GM21717 (cell line): ENCODE measurements at regions not wholly inside any gene's neighbourhood (a gene's known extent, or its start where the extent isn't known, plus 50 kb on each side); places are given as distances from the start of the nearest gene placed in this dataset.
"Not testable (repeated sequence)": the region's sequence is repeated elsewhere in the genome, so short reads cannot be mapped to it uniquely, and the experiment has no call there.

Experiments
- ATAC-seq: cut with Tn5 transposase; IDR thresholded peaks from one replicate; pipeline ENCODE4 v1.9.1; 2021; ENCODE audit warnings: mild to moderate bottlenecking, moderate library complexity; ENCODE audit not compliant: unreplicated experiment

GRCh38 chr2:2777213-2777612, 446.1 kb upstream of the MYT1L start:
- no peak for ATAC-seq

DNA sequence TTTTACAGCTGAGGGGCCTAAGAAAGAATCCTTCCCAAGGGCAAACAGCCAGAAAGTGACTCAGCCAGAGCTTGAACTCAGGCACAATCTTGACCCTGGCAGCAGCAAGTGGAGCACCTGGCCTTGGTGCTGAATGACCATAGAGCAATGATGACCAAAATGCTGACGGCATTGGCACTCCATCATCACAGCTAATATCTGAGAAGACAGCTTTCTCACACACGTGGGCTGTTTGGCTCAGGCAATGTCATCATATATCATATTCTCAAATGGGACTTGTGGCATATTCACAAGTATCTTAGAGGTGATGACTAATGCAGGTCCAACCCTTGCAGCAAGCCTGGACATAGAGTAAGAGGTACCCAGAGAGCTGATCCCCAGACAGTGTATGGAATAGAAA, 443.9 kb upstream of the MYT1L start:
- no peak for ATAC-seq

GRCh38 chr2:2773692-2774091, 442.6 kb upstream of the MYT1L start:
- ATAC-seq, result no peak

GRCh38 chr2:2773080-2773479, 442.0 kb upstream of the MYT1L start:
- ATAC-seq, result not testable (repeated sequence)

DNA sequence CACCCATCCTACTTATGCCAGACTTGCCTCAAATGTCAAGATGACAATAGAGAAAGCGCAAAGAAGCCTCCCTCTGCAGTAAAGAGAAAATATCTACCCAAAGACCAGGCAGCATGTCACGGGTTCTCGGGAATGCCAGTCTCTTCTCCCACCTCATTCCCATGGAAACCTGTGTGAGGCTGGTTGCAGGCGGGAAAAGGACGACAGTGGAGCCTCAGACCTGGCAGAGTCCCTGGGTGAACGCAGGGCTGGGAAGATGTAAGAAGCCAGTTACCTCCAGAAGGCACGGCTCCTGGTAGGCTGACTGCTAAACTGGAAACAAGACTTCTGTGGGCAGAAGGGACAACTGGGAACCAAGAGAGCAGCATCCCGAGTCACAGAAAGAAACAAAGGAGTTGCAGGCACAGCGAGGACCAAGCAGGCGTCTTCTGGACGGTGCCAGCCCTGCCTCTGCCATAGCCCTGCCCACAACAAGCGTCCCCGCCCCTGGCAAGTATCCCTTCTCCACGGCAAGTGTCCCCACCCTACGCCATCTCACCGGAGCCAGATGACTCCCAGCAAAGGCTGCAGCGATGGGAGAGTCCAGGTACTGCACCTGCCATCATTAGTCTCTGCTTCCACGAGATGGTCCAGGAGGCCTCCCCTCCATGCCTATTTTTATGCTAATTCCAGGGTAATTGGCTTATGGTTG, 440.8 kb upstream of the MYT1L start:
- ATAC-seq, result no peak

DNA sequence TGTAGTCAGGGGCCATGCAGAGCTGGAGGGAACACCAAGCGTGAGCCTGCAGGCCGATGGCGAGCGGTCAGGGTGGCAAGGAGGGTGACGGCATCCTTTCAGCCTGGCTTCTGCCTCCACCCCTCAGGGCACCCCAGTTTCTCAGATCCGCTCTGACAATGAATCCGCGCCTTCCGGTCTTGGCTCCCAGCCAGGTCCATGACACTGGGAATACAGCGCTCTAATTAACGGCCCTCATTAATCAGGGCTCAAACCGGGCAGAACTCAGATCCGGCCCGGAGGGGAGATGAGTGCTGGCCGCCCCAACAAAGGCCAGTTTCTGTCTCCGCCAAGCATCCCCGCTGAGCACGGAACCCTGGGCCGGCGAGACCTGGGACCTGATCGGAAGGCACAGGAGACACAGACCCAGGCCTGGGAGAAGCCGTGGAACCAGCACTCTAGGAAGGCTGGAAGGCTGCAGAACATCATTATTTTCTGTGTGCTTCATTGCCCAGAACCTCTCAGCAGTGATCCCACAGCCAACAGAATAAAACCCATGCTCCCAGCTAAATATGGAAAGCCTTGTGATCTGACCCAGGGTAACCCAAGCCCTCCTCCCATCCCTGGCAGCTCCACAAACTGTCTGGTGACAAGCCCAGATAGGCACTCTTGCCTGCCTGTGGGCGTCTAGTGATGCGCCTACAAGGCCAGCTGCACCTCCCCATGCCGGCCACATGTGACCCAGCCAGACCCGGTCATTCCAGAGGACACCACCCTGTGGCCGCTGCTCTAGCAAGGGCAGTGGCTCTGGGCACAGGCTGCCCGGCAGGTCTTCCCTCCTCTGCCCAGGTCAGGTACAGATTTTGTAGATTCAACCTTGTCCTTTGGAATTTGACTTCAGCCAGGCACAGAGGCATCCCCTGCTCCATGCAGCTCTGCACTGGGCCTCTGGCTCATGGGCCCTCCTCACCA, 438.7 kb upstream of the MYT1L start:
- ATAC-seq, result no peak

DNA sequence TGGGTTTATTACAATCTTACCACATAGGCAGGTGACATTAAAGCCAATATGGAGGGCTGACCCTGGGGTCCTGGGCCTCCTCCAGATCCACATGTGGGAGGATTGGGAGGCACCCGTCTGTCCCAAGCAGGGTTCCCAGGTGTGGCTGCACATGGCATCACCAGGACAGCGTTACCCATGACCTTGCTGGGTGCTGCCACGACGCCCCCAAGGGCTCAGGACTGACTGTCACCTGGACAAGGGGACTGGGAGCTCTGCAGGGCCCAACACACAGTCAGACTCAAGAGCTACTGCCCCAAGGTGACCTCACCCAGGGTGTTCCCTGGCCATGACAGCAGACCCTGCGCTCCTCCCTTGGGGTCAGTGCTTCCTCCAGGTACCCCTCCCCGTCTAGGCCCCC, 437.4 kb upstream of the MYT1L start:
- no peak for ATAC-seq

- no peak for ATAC-seq
These were observed 436.8 kb upstream of the MYT1L start for GRCh38 chr2:2767837-2768236.

DNA sequence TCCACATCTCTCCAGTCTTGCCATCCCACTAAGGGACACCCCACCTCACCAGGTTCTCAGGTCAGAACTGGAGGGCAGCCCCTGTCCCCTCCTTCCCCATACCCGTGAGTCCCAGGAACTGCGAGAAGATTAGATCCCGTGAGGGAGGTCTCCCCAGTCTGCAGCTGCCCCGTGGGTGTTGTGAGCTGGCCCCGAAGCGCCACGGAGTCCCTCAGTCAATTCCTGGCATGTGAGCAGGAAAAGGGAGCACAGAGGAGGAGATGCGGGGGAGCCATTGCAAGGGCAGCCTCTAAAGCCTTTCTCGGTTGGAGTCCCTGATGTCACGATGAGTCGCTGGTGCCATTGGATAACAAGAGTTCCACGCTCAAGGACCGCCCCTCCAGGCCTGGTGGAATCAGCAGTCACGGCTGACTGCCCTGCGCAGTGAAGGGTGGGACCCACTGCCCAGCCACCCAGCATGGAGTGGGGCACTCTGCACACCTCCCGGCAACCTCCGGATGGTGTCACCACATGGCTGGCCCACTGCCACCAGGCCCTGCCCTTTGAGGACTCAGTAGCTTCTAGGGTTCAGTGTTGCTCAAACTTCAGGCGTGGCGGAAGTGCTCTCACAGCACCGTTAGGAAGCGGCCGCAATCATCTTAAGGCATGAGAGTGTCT, 434.9 kb upstream of the MYT1L start:
- no peak for ATAC-seq

- ATAC-seq, result no peak
These were observed 434.2 kb upstream of the MYT1L start for GRCh38 chr2:2765176-2765800.

GRCh38 chr2:2764739-2765138, 433.7 kb upstream of the MYT1L start:
- no peak for ATAC-seq

DNA sequence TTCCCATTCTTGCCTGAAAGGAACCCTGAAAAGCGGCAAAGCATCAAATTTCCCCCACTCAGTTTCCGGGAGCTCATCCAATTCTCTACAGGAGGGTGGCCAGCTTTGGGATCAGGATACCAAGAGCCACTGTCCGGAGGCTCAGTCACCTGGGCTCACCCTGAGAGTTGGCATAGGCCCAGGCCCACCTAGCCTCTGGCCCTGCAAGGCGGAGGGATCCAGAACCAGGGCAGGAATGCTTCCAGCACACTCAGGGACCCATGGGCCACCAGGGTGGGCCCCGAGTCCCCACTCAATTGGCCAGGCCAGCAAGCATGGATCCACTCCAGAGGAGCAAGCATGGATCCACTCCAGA, 432.9 kb upstream of the MYT1L start:
- ATAC-seq, result no peak

- ATAC-seq, result no peak
These were observed 432.4 kb upstream of the MYT1L start for GRCh38 chr2:2763351-2764000.

DNA sequence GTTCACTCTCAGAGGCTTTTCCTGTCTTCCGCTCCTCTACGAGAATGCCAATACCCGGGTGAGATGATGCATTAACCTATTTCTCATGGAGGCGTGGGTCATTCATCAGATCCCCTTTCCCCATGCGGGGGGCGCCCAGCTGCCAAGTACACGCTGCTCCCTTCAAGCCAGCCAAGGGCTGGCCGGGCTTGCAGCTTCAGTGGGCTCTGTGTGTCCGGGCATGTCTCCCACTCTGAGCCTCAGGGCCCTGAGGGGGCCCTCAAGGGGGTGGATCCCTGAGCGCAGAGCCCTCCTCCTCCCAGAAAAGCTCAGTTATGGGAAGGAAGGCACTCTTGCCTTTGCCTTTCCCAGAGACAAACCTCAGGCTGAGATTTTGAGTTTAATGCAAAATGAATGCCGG, 431.8 kb upstream of the MYT1L start:
- ATAC-seq, result no peak

DNA sequence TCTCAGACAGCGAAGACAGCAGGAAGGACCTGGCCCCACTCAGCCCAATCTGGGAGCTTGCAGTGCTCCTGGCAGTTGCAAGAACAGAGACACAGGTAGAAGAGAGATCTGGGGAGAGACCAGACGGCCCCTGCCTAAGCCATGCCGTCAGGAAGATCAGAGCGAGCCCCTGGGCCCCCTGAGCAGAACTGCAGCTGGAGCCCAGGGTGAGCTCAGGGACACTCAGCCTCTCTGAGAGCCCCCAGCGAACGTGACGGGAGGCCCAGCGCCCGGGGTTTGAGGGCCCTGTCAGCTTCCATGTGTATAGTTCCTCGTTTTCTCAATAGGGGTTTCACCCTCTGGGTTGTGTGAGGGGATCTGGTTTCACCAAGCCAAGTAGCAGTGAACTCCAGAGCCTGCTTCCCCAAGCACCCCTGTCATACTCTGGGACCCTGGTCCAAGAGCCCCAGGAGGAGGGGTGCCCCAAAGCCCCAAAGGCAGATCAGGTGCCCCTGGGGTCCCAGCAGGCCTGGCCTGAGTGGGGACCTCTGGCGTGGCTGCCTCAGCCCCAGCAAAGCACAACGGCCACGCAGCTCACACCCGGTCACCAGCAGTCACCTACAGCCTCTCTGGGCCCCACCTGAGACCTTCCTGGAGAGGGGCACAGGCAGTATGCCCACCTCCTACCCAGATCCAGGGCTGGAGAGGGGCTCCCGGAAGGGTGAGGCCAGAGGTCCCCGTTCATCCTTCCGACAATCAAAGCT, 431.3 kb upstream of the MYT1L start:
- ATAC-seq, result no peak

DNA sequence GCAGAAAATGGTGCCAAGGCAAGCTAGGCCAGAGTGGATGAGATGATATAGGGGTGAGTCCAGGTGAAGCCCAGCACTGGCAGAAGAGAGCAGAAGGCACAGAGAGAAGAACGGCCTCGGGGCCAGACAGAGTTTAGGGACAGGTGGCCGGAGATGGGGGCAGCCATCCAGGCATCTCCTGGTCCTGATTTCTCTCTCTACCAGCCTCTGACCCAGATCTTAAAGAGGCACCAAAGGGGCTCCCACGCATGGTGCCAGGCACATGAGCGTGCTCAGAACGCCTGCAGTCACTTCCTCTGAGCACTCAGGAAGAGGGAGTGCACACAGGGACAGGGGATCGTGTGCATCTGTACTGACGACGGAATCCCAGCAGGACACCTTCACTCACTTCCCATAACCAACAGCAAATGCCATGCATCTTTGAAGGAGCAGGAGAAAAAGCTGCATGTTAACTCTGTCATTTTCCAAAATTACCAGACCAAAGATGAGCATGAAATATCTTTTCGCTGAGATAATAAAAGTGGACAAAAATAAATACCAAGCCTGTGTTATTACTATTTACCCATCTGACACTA, 427.8 kb upstream of the MYT1L start:
- ATAC-seq, result no peak

DNA sequence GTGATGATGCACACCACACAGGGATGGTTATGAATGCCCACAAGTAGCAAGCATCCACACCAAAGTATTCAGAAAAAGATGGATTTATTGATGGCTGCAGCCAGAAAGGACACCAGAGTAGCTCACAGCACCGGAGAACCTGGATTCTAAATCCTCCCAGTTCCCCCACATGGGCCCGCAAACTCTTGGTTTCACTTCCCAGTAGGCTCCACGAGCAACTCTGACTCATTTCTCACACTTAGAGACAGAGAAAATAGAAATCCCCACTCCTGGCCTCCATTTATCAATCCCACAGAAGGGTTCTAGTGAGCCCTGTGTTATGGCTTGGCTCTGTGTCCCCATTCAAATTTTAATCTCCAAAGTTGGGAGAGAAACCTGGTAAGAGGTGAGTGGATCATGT, 426.7 kb upstream of the MYT1L start:
- ATAC-seq, result peak; percentile 49

DNA sequence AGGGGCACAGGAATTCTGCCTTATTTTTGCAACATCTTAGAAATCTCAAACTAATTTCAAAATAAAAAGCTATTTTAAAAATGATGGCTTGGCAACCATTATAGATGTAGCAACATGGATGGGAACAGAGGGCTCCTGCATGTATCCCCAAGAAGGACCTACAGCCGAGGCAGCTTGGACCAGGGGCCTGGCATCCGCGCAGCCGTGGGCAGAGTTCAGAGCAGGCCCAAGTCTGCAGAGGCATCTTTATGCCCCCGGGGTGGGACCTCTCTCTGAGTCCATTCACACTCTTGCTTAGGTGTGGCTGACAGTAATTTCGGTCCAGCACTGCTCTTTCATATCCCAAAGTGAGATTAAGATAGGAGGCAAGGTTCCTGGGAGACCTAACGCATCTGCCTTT, 425.8 kb upstream of the MYT1L start:
- no peak for ATAC-seq

DNA sequence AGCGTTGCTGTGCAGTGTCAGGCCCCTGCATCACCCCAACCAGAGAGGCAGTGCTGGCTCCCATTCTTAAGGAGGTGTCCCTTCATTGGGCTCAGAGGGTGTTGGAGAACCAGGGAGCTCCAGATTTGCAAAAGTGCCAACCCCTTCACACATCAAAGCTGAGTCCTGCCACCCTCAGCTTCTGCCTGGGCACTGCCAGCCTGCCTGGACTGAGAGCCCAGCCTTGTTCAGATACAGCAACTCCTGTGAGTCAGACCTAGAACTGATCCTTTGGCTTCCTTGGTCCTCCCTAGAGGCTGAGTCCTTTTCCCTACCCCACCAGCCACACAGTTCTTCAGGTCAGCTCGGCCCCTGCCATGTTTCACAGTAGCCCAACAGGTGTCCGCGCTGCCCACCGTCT, 424.9 kb upstream of the MYT1L start:
- no peak for ATAC-seq

- no peak for ATAC-seq
These were observed 423.9 kb upstream of the MYT1L start for GRCh38 chr2:2754940-2755339.
